ENCODE measurements at regions not wholly inside any gene's neighbourhood (a gene's known extent, or its start where the extent isn't known, plus 50 kb on each side); places are given as distances from the start of the nearest gene placed in this dataset.
A peak's percentile ranks its signal among the peaks of the same experiment; 100 is the strongest.
"Not testable (repeated sequence)": the region's sequence is repeated elsewhere in the genome, so short reads cannot be mapped to it uniquely, and the experiment has no call there.

- no peak for DNase-seq
These were observed 123.1 kb upstream of the GPR12 start for GRCh38 chr13:26883613-26884257.

DNA sequence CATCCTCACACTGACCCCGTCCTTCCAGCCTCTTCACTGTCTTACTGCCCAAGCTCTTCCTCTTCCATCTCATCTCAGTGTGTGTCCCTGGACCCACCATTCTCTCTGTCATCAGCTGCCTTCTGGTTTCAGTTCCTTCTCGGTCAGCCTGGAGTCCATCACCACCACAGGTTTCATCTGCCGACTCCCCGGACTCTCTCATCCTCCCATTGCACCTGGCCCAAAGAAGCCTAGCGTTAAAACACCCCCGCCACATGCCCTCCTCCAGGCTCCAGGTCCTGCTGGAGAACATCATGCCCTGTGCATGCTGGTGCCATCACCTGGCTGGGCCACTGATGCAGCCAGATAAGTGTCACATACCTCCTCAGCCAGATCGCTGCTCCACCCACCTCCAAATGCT is 122.1 kb upstream of the GPR12 start:
- DNase-seq: no peak

- DNase-seq: no peak
These were observed 120.6 kb upstream of the GPR12 start for GRCh38 chr13:26881154-26881553.

GRCh38 chr13:26880735-26881134 is 120.1 kb upstream of the GPR12 start:
- no peak for DNase-seq

DNA sequence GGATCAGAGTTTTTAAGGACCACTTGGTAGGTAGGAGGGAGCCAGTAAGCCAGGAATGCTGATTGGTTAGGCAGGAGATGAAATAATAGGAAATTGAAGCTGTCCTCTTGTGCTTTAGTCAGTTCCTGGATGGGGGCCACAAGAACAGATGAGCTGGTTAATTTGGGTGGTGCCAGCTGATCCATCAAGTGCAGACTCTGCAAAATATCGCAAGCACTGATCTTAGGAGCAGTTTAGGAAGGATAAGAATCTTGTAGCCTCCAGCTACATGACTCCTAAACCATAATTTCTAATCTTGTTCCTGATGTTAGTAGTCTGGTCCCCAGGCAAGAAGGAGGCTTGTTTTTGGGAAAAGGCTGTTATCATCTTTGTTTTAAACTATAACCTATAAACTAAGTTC is 117.9 kb upstream of the GPR12 start:
- no peak for DNase-seq

GRCh38 chr13:26873386-26873698 is 112.8 kb upstream of the GPR12 start:
- no peak for DNase-seq

DNA sequence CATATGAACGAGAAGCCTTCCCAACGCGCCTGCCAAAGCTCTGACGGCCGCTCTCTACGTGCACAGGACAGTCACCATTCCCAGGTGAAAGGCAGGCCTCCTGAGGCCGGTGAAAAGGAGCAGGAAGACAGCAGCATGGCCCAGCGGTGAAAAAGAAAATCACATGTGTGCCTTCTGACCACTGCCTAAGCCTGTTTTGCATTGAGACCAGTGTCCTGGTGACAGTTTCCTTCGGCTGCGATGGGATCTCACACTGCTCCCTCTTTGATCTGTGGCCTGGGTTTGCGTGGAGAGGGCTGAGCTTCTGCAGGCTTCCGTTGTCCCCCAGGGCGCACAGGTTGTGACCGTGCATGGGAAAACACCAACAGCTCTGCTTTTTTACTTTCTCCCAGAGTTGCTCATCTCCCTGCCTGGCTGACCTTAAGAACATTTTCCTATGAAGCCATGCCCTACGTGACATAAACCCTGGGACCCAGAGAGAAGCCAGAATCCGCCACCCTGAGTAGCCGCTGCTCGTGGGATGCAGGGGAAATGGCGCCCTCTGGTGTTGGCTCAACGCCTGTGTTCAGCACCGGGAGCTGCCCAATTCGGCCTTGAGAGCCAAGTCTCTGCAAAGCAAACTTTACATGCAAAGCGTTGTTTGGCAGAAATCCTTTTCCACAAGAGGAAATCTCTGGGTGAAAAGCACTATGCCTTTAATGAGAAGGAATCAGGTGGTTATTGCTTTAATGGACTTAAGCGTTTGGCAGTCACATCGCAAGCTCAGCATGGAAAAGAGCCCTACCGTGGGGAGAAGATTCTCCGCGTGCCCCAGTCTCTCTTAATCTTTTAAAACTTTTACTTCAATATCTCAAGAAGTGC is 112.2 kb upstream of the GPR12 start:
- peak; percentile 28 to 30 for DNase-seq

- peak; percentile 0 for DNase-seq
These were observed 107.0 kb upstream of the GPR12 start for GRCh38 chr13:26867451-26868091.

- no peak for DNase-seq
These were observed 104.0 kb upstream of the GPR12 start for GRCh38 chr13:26864576-26864975.

DNA sequence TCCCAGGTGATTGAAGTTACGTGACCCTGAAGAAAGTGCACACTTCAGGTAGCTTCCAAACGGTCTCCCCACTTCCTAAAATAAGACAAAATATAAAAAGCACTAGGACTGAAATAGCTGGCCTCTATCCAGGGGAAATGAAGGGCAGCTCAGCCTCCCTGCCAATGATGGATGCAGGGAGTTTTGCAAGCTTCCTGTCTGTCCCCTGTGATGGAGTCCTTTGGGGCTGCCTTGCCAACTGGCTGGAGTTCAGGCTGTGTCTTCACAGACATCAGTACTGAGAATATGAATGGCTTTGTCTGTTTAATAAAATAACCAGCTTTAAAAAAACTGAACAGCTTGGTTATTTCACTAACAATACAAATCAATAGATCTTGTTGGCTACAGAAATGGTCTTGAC is 101.4 kb upstream of the GPR12 start:
- DNase-seq: no peak

GRCh38 chr13:26855921-26856320 is 95.3 kb upstream of the GPR12 start:
- no peak for DNase-seq

DNA sequence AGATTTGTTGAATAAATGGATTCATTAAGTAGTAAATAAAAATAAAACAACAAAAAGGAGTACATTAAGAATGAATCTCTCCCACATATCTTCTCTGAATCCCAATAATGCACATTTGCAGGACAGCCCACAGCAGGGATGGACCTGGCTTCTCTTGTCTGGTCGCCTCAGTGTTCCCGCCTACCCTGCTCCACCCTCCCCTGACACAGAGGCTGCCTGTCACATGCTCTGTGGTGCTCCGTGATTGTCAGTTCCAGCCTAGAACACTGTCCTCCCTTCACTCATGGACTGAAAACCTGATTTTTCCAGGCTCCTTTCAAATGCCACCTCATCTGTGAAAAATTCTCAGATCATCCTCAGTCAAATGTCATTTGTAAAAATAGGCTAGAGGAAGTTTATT is 94.5 kb upstream of the GPR12 start:
- no peak for DNase-seq

- no peak for DNase-seq
These were observed 92.7 kb upstream of the GPR12 start for GRCh38 chr13:26853323-26853722.

- no peak for DNase-seq
These were observed 86.7 kb upstream of the GPR12 start for GRCh38 chr13:26847281-26847680.

- DNase-seq: not testable (repeated sequence)
These were observed 84.5 kb upstream of the GPR12 start for GRCh38 chr13:26845063-26845462.

DNA sequence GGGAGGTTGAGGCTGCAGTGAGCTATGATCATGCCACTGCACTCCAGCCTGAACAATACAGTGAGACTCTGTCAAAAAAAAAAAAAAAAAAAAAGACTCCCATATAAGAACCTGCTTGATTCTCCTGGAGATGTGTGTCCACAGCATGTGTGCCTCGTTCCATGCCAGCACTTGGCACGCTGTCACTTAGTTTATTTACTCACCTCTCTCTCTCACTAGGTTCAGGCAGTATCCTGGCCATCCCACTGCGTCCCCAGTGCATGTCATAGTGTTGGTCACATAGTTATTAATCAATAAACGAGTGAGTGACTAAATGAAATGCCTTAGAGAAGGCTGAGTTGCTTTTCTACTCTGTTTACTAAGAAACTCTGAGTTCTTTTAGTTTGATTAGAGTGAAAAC is 79.1 kb upstream of the GPR12 start:
- DNase-seq: no peak

GRCh38 chr13:26838821-26839220 is 78.2 kb upstream of the GPR12 start:
- no peak for DNase-seq

DNA sequence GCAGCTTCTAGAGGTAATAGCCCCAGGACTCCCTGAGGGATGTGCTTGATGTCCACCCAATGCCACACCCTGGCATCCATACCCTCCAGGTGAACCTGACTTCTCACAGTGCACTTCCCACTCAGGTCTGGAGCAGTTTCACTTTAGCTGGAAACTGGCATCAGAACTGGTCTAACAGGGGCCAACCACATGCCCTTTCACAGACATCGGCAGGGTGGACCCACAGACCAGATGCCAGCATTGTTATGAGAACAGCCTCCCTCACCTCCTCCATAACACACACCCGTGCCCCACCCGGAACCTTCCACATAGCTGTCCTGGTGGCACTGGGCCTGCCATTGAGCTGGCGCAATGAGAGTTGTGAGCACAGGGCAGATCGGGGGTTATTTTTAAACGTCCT is 77.4 kb upstream of the GPR12 start:
- no peak for DNase-seq

DNA sequence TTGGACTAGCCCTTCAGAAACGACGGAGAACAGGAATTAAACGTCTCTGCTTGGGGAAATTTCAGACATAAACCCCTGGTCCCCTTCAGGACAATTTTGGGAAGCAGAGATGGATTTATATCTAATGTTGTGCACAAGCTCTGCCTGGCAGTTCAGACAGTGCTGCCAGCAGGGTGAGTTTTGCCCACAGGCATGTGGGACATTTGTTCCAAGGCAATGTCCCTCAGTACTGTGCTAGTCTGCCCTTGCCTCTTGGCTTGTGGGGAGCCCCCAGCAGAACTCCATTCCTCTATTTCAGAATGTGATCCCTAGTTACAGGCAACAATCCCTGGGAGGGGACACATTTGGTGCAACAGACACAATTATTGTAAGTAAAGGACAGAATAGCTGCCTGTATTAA is 76.5 kb upstream of the GPR12 start:
- DNase-seq: no peak

- no peak for DNase-seq
These were observed 76.0 kb upstream of the GPR12 start for GRCh38 chr13:26836626-26837025.

DNA sequence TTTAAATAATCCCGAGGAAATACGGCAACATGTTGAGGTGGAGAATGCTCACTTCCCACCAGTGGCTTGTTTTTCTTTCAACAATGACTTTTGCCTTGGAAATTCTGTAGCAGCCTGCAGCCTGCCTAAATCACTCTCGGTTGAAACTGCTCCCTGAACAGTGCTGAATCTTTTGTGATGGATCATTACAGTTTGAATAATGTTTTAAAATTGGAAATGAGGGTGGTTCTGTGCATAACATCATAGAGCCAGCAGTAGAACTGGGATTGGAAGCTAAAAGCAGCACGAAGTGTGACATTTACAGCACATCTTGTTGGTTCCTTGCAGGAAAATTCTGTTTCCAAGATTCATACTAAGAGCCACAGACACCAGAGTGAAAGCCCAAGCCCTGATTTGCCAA is 74.1 kb upstream of the GPR12 start:
- no peak for DNase-seq

DNA sequence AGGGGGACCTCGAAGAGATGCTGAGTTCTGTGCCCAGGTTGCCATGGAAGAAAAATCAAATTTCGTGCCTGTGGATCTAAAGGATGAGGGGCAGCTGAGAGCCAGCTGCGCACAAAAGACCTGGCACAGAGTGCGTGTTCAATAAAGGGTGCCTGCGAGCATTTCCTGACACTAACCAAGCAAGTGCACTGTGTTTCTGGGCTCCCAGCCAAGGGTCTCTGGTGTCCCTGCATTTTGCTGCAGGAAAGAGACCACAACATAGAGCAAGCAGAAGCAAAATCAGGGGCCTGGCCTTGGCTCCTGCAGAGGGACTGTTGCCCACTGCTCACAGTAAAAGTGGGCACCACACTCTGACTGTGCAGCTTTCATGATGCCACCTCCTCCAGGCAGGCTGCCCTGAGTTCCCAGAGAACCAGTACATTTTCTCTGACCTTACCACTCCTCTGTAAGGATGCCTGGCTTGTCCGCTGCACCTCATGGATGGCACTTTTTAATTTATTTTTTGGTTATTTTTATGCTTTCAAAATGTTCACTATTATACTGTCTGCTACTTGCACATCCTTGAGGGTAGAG is 70.8 kb upstream of the GPR12 start:
- peak; percentile 6 to 16 for DNase-seq

DNA sequence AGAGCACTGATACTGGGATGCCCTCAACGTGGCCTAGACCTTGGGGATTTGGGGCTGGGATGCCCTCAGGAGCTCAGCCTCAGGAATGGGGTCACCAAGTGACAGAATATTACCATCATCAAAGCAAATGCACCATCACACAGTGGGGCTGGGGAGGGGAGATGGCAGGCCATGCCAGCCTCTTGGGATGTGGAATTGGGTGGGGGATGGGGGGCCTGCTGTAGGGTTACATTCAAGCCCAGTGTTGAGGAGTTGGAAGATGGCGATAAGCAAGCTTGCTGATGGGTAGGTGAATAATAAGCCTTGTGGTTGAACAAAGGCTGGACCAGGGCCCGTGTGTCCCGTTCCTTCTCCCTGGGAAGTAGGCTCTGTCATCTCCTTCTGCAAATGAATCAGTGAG is 69.1 kb upstream of the GPR12 start:
- no peak for DNase-seq

GRCh38 chr13:26824581-26824980 is 64.0 kb upstream of the GPR12 start:
- no peak for DNase-seq
